ENCODE measurements at regions not wholly inside any gene's neighbourhood (a gene's known extent, or its start where the extent isn't known, plus 50 kb on each side); places are given as distances from the start of the nearest gene placed in this dataset.

- H3K27ac Mint-ChIP-seq: no peak overlapping the region
- no peaks in the 10 kb centered on the region for H3K9me3 Mint-ChIP-seq
- no peaks in the 10 kb centered on the region for H3K27me3 Mint-ChIP-seq
- H3K4me1 Mint-ChIP-seq: no peaks in the 10 kb centered on the region
- H3K4me3 Mint-ChIP-seq: no peak overlapping the region
- no peak for ATAC-seq (replicated peaks)
- H3K36me3 Mint-ChIP-seq (ENCODE audit: low read depth): no peaks in the 10 kb centered on the region
Measured at GRCh38 chr13:91108315-91108714, 239.2 kb upstream of the MIR17HG start.

- no peaks in the 10 kb centered on the region for H3K9me3 Mint-ChIP-seq
- no peaks in the 10 kb centered on the region for H3K36me3 Mint-ChIP-seq (ENCODE audit: low read depth)
- no peak for ATAC-seq (replicated peaks)
- peaks cover 11% of the 10 kb centered on the region for H3K27me3 Mint-ChIP-seq
- no peak overlapping the region for H3K27ac Mint-ChIP-seq
- no peaks in the 10 kb centered on the region for H3K4me1 Mint-ChIP-seq
- H3K4me3 Mint-ChIP-seq: no peak overlapping the region
Measured at GRCh38 chr13:91111476-91112200, 235.8 kb upstream of the MIR17HG start.

- H3K9me3 Mint-ChIP-seq: no peaks in the 10 kb centered on the region
- no peak overlapping the region for H3K4me3 Mint-ChIP-seq
- no peak for ATAC-seq (replicated peaks)
- peaks cover 11% of the 10 kb centered on the region for H3K27me3 Mint-ChIP-seq
- no peaks in the 10 kb centered on the region for H3K36me3 Mint-ChIP-seq (ENCODE audit: low read depth)
- H3K27ac Mint-ChIP-seq: no peak overlapping the region
- H3K4me1 Mint-ChIP-seq: no peaks in the 10 kb centered on the region
Measured at GRCh38 chr13:91112201-91112923, 235.1 kb upstream of the MIR17HG start.

GRCh38 chr13:91112924-91113277 lies 234.6 kb upstream of the MIR17HG start:
- no peaks in the 10 kb centered on the region for H3K36me3 Mint-ChIP-seq (ENCODE audit: low read depth)
- H3K4me1 Mint-ChIP-seq: no peaks in the 10 kb centered on the region
- no peak for ATAC-seq (replicated peaks)
- H3K4me3 Mint-ChIP-seq: no peak overlapping the region
- H3K27me3 Mint-ChIP-seq: peaks cover 11% of the 10 kb centered on the region
- H3K27ac Mint-ChIP-seq: no peak overlapping the region
- H3K9me3 Mint-ChIP-seq: no peaks in the 10 kb centered on the region

GRCh38 chr13:91115776-91116175 lies 231.7 kb upstream of the MIR17HG start:
- no peak for ATAC-seq (replicated peaks)
- Mint-ChIP-seq H3K36me3 (ENCODE audit: low read depth) (no peaks in the 10 kb centered on the region), H3K27me3 (peaks cover 11% of the 10 kb centered on the region), H3K4me3 (no peak overlapping the region), H3K27ac (no peak overlapping the region), H3K4me1 (no peaks in the 10 kb centered on the region), H3K9me3 (no peaks in the 10 kb centered on the region)

GRCh38 chr13:91117351-91117750 lies 230.1 kb upstream of the MIR17HG start:
- Mint-ChIP-seq H3K36me3 (ENCODE audit: low read depth) (no peaks in the 10 kb centered on the region), H3K27ac (no peak overlapping the region), H3K4me3 (no peak overlapping the region), H3K27me3 (peaks cover 13% of the 10 kb centered on the region), H3K4me1 (no peaks in the 10 kb centered on the region), H3K9me3 (no peaks in the 10 kb centered on the region)
- no peak for ATAC-seq (replicated peaks)

- H3K27ac Mint-ChIP-seq: no peak overlapping the region
- ATAC-seq (replicated peaks): no peak
Measured at GRCh38 chr13:91119643-91120042, 227.8 kb upstream of the MIR17HG start.

GRCh38 chr13:91122766-91123165 lies 224.7 kb upstream of the MIR17HG start:
- no peak for ATAC-seq (replicated peaks)
- peaks cover 7% of the 10 kb centered on the region for H3K27me3 Mint-ChIP-seq
- no peak overlapping the region for H3K4me3 Mint-ChIP-seq
- no peaks in the 10 kb centered on the region for H3K9me3 Mint-ChIP-seq
- no peaks in the 10 kb centered on the region for H3K36me3 Mint-ChIP-seq (ENCODE audit: low read depth)
- H3K27ac Mint-ChIP-seq: no peak overlapping the region
- H3K4me1 Mint-ChIP-seq: no peaks in the 10 kb centered on the region

More at GRCh38 chr13:91119643-91120042, 227.8 kb upstream of the MIR17HG start:
- Mint-ChIP-seq H3K4me1 (no peaks in the 10 kb centered on the region), H3K27me3 (peaks cover 18% of the 10 kb centered on the region), H3K36me3 (ENCODE audit: low read depth) (no peaks in the 10 kb centered on the region), H3K4me3 (no peak overlapping the region), H3K9me3 (no peaks in the 10 kb centered on the region)

- no peaks in the 10 kb centered on the region for H3K4me1 Mint-ChIP-seq
- peaks cover 8% of the 10 kb centered on the region for H3K27me3 Mint-ChIP-seq
- H3K4me3 Mint-ChIP-seq: no peak overlapping the region
- H3K36me3 Mint-ChIP-seq (ENCODE audit: low read depth): no peaks in the 10 kb centered on the region
- H3K27ac Mint-ChIP-seq: no peak overlapping the region
- peak; percentile 21 for ATAC-seq (replicated peaks)
- H3K9me3 Mint-ChIP-seq: no peaks in the 10 kb centered on the region
Measured at GRCh38 chr13:91123456-91124127, 223.9 kb upstream of the MIR17HG start.

GRCh38 chr13:91126806-91127205 lies 220.7 kb upstream of the MIR17HG start:
- Mint-ChIP-seq H3K4me3 (no peak overlapping the region), H3K27ac (no peak overlapping the region), H3K27me3 (peaks cover 11% of the 10 kb centered on the region), H3K36me3 (ENCODE audit: low read depth) (no peaks in the 10 kb centered on the region), H3K4me1 (no peaks in the 10 kb centered on the region), H3K9me3 (no peaks in the 10 kb centered on the region)
- ATAC-seq (replicated peaks): peak; percentile 42

- no peaks in the 10 kb centered on the region for H3K4me1 Mint-ChIP-seq
- H3K9me3 Mint-ChIP-seq: no peaks in the 10 kb centered on the region
- peaks cover 7% of the 10 kb centered on the region for H3K27me3 Mint-ChIP-seq
- H3K4me3 Mint-ChIP-seq: no peak overlapping the region
- no peak overlapping the region for H3K27ac Mint-ChIP-seq
- no peaks in the 10 kb centered on the region for H3K36me3 Mint-ChIP-seq (ENCODE audit: low read depth)
- peak; percentile 63 for ATAC-seq (replicated peaks)
Measured at GRCh38 chr13:91127995-91128394, 219.5 kb upstream of the MIR17HG start.

GRCh38 chr13:91132381-91132780 lies 215.1 kb upstream of the MIR17HG start:
- no peak for ATAC-seq (replicated peaks)
- Mint-ChIP-seq H3K27ac (no peak overlapping the region), H3K4me1 (no peaks in the 10 kb centered on the region), H3K27me3 (peaks cover 4% of the 10 kb centered on the region), H3K9me3 (no peaks in the 10 kb centered on the region), H3K4me3 (no peak overlapping the region), H3K36me3 (ENCODE audit: low read depth) (no peaks in the 10 kb centered on the region)

- H3K9me3 Mint-ChIP-seq: no peaks in the 10 kb centered on the region
- no peak overlapping the region for H3K4me3 Mint-ChIP-seq
- H3K27me3 Mint-ChIP-seq: peaks cover 4% of the 10 kb centered on the region
- no peaks in the 10 kb centered on the region for H3K4me1 Mint-ChIP-seq
- H3K27ac Mint-ChIP-seq: no peak overlapping the region
- no peak for ATAC-seq (replicated peaks)
- no peaks in the 10 kb centered on the region for H3K36me3 Mint-ChIP-seq (ENCODE audit: low read depth)
Measured at GRCh38 chr13:91132786-91133185, 214.7 kb upstream of the MIR17HG start.

- H3K4me1 Mint-ChIP-seq: no peaks in the 10 kb centered on the region
- ATAC-seq (replicated peaks): peak; percentile 48
- H3K27ac Mint-ChIP-seq: no peak overlapping the region
- no peaks in the 10 kb centered on the region for H3K27me3 Mint-ChIP-seq
- H3K4me3 Mint-ChIP-seq: no peak overlapping the region
- H3K36me3 Mint-ChIP-seq (ENCODE audit: low read depth): no peaks in the 10 kb centered on the region
- H3K9me3 Mint-ChIP-seq: no peaks in the 10 kb centered on the region
Measured at GRCh38 chr13:91133941-91134802, 213.3 kb upstream of the MIR17HG start.

Measured in activated T-helper 17 cell treated with anti-CD3 and anti-CD28 coated beads, Interleukin-2, amount 50 U/mL, for 72 hours (primary cell).